ENCODE measurements at regions not wholly inside any gene's neighbourhood (a gene's known extent, or its start where the extent isn't known, plus 50 kb on each side); places are given as distances from the start of the nearest gene placed in this dataset.
"Not testable (repeated sequence)": the region's sequence is repeated elsewhere in the genome, so short reads cannot be mapped to it uniquely, and the experiment has no call there.

DNA sequence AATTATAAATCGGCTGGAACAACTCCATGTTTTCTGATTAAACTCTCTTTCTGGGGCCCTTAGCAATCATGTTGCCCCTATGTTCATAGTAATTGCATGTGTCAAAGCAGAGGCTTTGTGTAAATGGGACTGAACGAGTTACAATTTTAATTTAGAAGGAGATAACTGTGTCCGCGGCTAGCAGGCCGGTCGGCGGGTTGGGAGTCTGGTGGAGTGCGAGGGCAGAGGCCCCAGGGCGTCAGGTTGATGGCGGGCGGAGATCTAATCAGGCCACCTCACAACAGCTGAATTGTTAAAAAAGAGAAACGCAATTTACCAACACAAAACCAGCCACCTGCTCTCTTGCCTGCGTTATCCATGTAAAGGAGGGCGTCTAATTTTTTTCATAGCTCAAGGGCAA lies 134.9 kb upstream of the LPCAT1 start:
- no peak for DNase-seq (ENCODE audit: low read depth)
- no peak for TF ChIP-seq CTCF (conservative IDR thresholded peaks at IDR 0.05; ENCODE audit: low read length)
- H3K4me3 ChIP-seq (ENCODE audit: low read length): no peak overlapping the region

- no peak for TF ChIP-seq CTCF (conservative IDR thresholded peaks at IDR 0.05; ENCODE audit: low read length)
- DNase-seq (ENCODE audit: low read depth): no peak
- H3K4me3 ChIP-seq (ENCODE audit: low read length): no peak overlapping the region
Measured at GRCh38 chr5:1657161-1657741, 133.5 kb upstream of the LPCAT1 start.

- H3K4me3 ChIP-seq (ENCODE audit: low read length): no peak overlapping the region
- no peak for DNase-seq (ENCODE audit: low read depth)
- no peak for TF ChIP-seq CTCF (conservative IDR thresholded peaks at IDR 0.05; ENCODE audit: low read length)
Measured at GRCh38 chr5:1656271-1656975, 132.7 kb upstream of the LPCAT1 start.

GRCh38 chr5:1655496-1656270 lies 131.9 kb upstream of the LPCAT1 start:
- H3K4me3 ChIP-seq (ENCODE audit: low read length): no peak overlapping the region
- no peak for TF ChIP-seq CTCF (conservative IDR thresholded peaks at IDR 0.05; ENCODE audit: low read length)
- DNase-seq (ENCODE audit: low read depth): no peak

DNA sequence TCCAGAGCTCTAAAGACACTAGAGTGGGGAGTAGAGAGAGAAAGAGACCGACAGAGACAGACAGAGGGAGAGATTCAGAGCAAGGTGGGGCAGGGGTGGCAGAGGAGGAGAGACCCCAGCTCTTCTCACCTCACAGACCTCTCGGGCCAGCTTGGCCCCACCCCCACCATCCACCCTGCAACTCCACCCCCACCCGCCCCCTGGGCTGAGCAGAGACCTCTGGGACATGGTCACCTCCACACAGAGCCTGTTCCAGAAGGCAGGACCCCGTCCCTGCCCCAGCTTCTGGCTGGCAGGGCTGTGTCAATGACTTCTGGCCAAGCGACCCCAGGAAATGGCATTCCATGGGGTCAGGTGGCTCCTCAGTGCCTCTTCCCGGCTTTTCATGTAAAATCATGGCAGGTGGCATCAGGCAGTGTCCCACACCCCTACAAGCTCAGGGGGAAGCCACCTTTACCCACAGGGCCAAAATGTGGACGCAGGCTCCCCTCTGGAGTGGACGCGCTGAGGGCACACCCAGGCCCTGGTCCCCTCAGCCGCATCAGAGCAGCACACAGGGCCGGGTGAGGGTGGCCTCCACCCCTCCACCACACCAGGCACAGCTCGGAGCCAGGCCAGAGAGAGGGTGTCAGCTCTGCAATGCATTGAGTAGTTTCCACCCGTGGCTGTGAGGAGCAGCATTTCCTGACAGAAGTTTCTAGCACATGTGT lies 131.2 kb upstream of the LPCAT1 start:
- TF ChIP-seq CTCF (conservative IDR thresholded peaks at IDR 0.05; ENCODE audit: low read length): no peak
- no peak for DNase-seq (ENCODE audit: low read depth)
- no peak overlapping the region for H3K4me3 ChIP-seq (ENCODE audit: low read length)

DNA sequence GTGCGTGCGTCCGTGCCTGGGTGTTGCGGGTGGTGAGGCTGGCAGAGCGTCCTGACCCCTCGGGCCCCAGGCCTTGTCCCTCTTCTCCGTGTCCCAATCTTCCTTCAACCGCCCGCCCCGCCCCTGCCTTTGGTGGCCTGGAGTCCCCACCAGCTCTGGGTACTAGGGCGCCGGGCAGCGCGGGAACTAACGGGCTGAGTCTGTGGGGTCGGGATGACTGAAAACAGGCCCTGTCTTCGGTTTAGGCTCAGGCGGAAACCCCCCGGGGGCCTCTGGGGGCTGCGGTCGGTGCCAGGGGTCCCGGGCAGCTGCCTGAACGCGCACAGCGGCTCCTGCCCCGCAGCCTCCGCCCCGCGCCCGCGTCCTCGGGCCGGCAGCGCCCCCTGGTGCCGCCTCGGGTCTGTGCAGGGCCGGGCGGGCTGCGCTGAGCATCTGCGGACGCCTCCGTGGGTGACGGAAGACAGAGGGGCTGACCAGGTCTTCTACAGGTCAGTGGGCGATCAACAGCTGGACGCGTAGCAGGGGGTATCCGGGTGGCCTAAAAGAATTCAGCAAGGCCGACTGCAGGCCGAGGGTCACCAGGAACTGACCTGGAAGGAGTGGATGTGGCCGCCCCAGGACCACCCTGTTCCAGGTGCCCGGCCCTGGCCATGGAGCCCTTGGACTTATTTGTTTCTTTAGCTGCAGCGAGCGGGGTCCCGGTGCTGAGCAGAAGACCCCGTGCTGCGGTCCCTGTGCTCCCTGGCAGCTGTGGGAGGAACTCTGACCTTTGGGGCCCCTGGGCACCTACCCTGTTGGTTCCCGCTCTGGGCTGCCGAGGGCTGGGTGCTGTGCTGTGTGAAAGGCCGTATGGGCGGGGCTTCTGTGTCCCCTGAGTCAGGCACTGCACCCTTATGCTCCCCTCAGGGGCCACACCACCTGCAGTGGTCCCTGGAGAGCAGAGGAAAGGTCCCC lies 130.2 kb upstream of the LPCAT1 start:
- DNase-seq (ENCODE audit: low read depth); H3K4me3 ChIP-seq (ENCODE audit: low read length): not testable (repeated sequence)

Measured in AG10803 (cell line).